ENCODE measurements at regions not wholly inside any gene's neighbourhood (a gene's known extent, or its start where the extent isn't known, plus 50 kb on each side); places are given as distances from the start of the nearest gene placed in this dataset.

- intact Hi-C loops (cut with DNase I) = no loop called here
- no peak overlapping the region for H3K4me3 ChIP-seq
- H3K4me1 ChIP-seq = no peaks in the 10 kb centered on the region
- H3K27ac ChIP-seq = no peak overlapping the region
- H3K27me3 ChIP-seq = no peaks in the 10 kb centered on the region
- no peaks in the 10 kb centered on the region for H3K36me3 ChIP-seq
- no peaks in the 10 kb centered on the region for H3K9me3 ChIP-seq
- no peak for TF ChIP-seq CTCF (IDR thresholded peaks at IDR 0.05)
- DNase-seq (ENCODE audit: low spot score in 2 of 2) = no peak
Measured at GRCh38 chr7:109950256-109950655, 1140.7 kb upstream of the LRRN3 start.

GRCh38 chr7:109950821-109951564 lies 1139.9 kb upstream of the LRRN3 start:
- H3K27me3 ChIP-seq = no peaks in the 10 kb centered on the region
- no peak overlapping the region for H3K4me3 ChIP-seq
- DNase-seq (ENCODE audit: low spot score in 2 of 2) = no peak
- H3K4me1 ChIP-seq = no peaks in the 10 kb centered on the region
- no peaks in the 10 kb centered on the region for H3K36me3 ChIP-seq
- H3K9me3 ChIP-seq = no peaks in the 10 kb centered on the region
- H3K27ac ChIP-seq = no peak overlapping the region
- intact Hi-C loops (cut with DNase I) = no loop called here
- no peak for TF ChIP-seq CTCF (IDR thresholded peaks at IDR 0.05)

GRCh38 chr7:109951565-109951928 lies 1139.4 kb upstream of the LRRN3 start:
- Histone ChIP-seq H3K9me3 (no peaks in the 10 kb centered on the region), H3K4me3 (no peak overlapping the region), H3K36me3 (no peaks in the 10 kb centered on the region), H3K4me1 (no peaks in the 10 kb centered on the region), H3K27ac (no peak overlapping the region), H3K27me3 (no peaks in the 10 kb centered on the region)
- no peak for TF ChIP-seq CTCF (IDR thresholded peaks at IDR 0.05)
- no peak for DNase-seq (ENCODE audit: low spot score in 2 of 2)
- intact Hi-C loops (cut with DNase I) = no loop called here

- no peaks in the 10 kb centered on the region for H3K4me1 ChIP-seq
- intact Hi-C loops (cut with DNase I) = no loop called here
Measured at GRCh38 chr7:109955986-109956385, 1134.9 kb upstream of the LRRN3 start.

GRCh38 chr7:109956916-109957315 lies 1134.0 kb upstream of the LRRN3 start:
- H3K9me3 ChIP-seq = no peaks in the 10 kb centered on the region
- intact Hi-C loops (cut with DNase I) = no loop called here
- H3K4me3 ChIP-seq = no peak overlapping the region
- no peaks in the 10 kb centered on the region for H3K27me3 ChIP-seq
- H3K27ac ChIP-seq = no peak overlapping the region
- TF ChIP-seq CTCF (IDR thresholded peaks at IDR 0.05) = no peak
- no peaks in the 10 kb centered on the region for H3K4me1 ChIP-seq
- DNase-seq (ENCODE audit: low spot score in 2 of 2) = no peak
- H3K36me3 ChIP-seq = no peaks in the 10 kb centered on the region

More at GRCh38 chr7:109955986-109956385, 1134.9 kb upstream of the LRRN3 start:
- TF ChIP-seq CTCF (IDR thresholded peaks at IDR 0.05) = no peak
- Histone ChIP-seq H3K4me3 (no peak overlapping the region), H3K36me3 (no peaks in the 10 kb centered on the region), H3K27me3 (no peaks in the 10 kb centered on the region), H3K9me3 (no peaks in the 10 kb centered on the region), H3K27ac (no peak overlapping the region)
- DNase-seq (ENCODE audit: low spot score in 2 of 2) = no peak

GRCh38 chr7:109963741-109964140 lies 1127.2 kb upstream of the LRRN3 start:
- no peak for TF ChIP-seq CTCF (IDR thresholded peaks at IDR 0.05)
- Histone ChIP-seq H3K27ac (no peak overlapping the region), H3K4me1 (no peaks in the 10 kb centered on the region), H3K36me3 (no peaks in the 10 kb centered on the region), H3K4me3 (no peak overlapping the region), H3K9me3 (no peaks in the 10 kb centered on the region), H3K27me3 (no peaks in the 10 kb centered on the region)
- intact Hi-C loops (cut with DNase I) = no loop called here
- DNase-seq (ENCODE audit: low spot score in 2 of 2) = no peak

Measured in ascending aorta (tissue), 2 donors.